ENCODE measurements at regions not wholly inside any gene's neighbourhood (a gene's known extent, or its start where the extent isn't known, plus 50 kb on each side); places are given as distances from the start of the nearest gene placed in this dataset.

DNA sequence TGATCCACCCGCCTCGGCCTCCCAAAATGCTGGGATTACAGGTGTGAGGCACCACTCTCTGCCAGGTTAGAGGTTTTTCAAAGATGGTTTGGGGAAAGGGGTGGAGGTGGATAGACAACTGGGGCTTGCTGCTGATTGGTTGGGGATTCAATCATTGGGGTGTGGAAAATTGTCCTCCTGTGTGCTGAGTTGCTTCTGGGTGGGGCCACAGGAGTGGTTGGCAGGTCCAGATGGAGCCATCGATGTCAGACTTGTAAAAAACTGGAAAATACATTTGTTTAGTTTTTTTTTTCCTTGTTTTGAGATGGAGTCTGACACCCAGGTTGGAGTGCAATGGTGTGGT lies 61.9 kb upstream of the CLINT1 start:
- no peak for DNase-seq

DNA sequence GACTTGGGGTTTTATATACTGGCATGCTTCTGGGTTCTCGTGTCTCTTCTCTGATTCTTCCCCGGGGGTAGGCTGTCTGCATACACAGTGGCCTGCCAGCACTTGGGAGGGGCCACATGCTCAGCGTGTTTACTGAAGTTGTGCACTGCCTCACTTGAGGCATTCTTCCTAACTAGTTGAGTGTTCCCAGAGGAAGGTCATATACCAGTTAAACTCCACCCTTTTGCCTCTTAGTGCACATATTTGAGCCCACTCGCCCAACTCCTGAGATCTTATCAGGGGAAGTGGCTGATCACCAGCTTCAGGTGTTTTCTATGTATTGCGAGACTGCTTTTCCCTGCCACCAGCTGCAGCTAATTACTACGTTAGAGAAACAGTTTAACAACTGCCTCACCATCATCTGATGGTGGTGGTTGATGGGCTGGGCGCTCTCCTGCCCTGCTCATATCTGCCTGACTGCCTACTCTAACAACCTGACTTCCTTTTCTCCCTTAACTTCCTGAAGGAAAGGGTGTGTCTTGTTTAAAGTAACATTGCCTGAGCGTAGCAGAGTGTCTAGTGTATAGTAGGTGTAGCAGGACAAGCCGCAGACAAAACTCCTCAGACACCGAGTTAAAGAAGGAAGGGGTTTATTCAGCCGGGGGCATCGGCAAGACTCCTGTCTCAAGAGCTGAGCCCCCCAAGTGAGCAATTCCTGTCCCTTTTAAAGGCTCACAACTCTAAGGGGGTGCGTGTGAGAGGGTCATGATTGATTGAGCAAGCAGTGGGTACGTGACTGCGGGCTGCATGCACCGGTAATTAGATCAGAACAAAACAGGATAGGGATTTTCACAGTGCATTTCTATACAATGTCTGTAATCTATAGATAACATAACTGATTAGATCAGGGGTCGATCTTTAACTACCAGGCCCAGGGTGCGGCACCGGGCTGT lies 60.1 kb upstream of the CLINT1 start:
- no peak for DNase-seq

DNA sequence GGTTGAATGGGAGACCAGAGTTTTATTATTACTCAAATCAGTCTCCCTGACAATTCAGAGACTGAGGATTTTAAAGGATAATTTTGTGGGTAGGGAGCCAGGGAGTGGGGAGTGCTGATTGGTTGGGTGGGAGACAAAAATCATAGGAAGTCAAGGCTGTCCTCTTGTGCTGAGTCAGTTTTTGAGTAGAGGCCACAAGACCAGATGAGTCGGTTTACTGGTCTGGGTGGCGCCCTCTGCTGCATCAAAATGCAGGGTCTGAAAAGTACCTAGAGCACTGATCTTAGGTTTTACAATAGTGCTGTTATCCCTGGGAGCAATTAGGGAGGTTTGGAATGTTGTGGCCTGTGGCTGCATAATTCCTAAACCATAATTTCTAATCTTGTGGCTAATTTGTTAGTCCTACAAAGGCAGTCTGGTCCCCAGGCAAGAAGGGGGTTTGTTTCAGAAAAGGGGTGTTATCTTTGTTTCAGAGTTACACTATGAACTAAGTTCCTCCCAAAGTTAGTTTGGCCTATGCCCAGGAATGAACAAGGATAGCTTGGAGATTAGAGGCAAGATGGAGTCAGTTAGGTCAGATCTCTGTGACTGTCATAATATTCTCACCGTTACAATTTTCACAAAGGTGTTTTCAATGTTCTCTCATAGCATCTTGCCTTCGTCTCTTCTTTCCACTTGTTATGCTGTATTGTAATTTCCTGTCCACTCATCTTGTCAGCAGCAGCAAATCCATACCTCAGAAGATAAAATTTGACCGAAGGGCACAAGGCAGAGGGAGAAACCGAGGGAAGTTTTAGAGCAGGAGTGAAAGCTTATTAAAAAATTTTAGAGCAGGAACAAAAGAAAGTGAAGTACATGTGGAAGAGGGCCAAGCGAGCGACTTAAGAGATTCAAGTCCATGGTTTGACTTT lies 59.2 kb upstream of the CLINT1 start:
- DNase-seq = peak; percentile 59

GRCh38 chr5:157917491-157917890 lies 58.5 kb upstream of the CLINT1 start:
- DNase-seq = no peak

DNA sequence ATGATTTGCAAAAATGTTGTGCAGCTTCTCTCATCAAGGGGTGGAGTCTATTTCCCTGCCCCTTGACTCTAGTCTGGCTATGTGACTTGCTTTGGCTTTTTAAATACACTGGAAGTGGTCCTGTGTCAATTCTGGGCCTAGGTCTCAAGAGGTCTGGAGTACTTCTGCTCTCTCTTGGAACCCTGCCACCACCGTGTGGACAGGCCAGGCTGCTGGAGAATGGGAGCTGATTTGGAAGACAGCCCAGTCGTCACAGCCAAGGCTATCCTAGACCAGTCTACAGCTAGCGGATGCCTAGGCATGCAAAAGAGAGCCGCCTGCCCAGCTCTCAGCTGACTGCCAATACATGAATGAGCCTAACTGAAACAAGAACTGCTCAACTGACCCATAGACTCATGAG lies 56.7 kb upstream of the CLINT1 start:
- DNase-seq = no peak

- no peak for DNase-seq
Observed at GRCh38 chr5:157914151-157914788, 55.3 kb upstream of the CLINT1 start.

DNA sequence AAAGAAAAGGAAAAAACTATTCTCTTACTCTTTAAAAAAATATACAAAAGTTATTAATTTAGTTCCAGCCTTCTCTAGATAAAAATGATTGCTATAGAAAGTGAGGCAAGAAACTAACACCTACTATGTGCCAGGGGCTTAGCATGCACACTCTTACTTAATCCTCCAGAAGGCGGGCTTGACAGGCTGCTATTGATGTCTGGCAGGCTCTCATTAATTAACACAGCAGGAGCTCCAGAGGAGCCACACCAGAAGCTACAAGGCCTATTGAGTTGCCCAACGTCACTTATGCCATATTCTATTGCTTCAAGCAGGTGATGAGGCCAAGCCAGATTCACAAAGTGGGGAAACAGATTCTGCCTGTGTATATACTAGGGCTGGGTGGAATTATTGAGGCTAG lies 54.6 kb upstream of the CLINT1 start:
- DNase-seq = no peak

- no peak for DNase-seq
Observed at GRCh38 chr5:157912621-157913325, 53.8 kb upstream of the CLINT1 start.

DNA sequence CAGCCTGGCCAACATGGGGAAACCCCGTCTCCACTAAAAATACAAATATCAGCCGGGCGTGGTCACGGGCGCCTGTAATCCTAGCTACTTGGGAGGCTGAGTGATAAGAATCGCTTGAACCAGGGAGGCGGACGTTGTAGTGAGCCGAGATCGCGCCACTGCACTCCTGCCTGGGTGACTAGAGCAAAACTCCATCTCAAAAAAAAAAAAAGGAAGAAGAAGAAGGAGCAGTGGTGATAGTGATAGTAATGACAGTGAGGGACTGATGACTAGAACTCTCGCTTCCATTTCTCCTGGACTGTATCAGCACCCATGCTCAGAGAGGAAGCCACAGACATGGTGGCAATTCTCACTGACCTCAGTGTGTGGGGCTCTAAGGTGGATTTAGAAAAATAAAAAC lies 52.6 kb upstream of the CLINT1 start:
- no peak for DNase-seq
